Left lung (tissue), 4 donors: ENCODE measurements at regions not wholly inside any gene's neighbourhood (a gene's known extent, or its start where the extent isn't known, plus 50 kb on each side); places are given as distances from the start of the nearest gene placed in this dataset.
A peak's percentile ranks its signal among the peaks of the same experiment; 100 is the strongest.

Source experiments
- ATAC-seq: fragments of 200-7000 bp; cut with Tn5 transposase; one replicate; pipeline ENCODE4 v1.9.1; 2020; ENCODE audit warnings: moderate library complexity
- DNase-seq, 4 donors: peaks; one replicate each; pipeline ENCODE4 v3.0.0-alpha.2; 2013 to 2020
- H3K27ac ChIP-seq, 2 donors: fragments of 200-600 bp; sonication (generic) in 1 of 2; one replicate each; pipeline versions ENCODE4 v1.5.0 to v1.8.0; 2020 to 2021
- H3K27me3 ChIP-seq, 2 donors: fragments of 200-600 bp; sonication (generic) in 1 of 2; one replicate each; pipeline versions ENCODE4 v1.5.0 to v1.8.0; 2020 to 2021
- H3K36me3 ChIP-seq, 2 donors: fragments of 200-600 bp; sonication (generic) in 1 of 2; one replicate each; pipeline versions ENCODE4 v1.5.0 to v1.8.0; 2020 to 2021
- H3K4me1 ChIP-seq, 2 donors: fragments of 200-600 bp; one replicate each; pipeline ENCODE4 v1.8.0; 2021
- H3K4me3 ChIP-seq, 2 donors: fragments of 200-600 bp; sonication (generic) in 1 of 2; one replicate each; pipeline versions ENCODE4 v1.5.0 to v1.8.0; 2020 to 2021; ENCODE audit warnings: mild to moderate bottlenecking in 1 of 2
- H3K9me3 ChIP-seq, 2 donors: fragments of 200-600 bp; sonication (generic) in 1 of 2; one replicate each; pipeline versions ENCODE4 v1.5.0 to v1.8.0; 2020 to 2021
- intact Hi-C, 2 donors: fragments of 100-400 bp; cut with DNase I; formaldehyde crosslinking; loops; one replicate each; pipeline versions ENCODE4 v1.11.2 to v1.14.2; 2022
- TF ChIP-seq, protein P1 (sequence below), 2 donors: fragments of 200-600 bp; sonication (generic) in 1 of 2; IDR thresholded peaks; one replicate each; pipeline versions ENCODE4 v1.5.0 to v1.8.0; 2021; ENCODE audit warnings: antibody characterized with exemption in 2 of 2
- donor health status: DM: no; HTN: yes; CAD: no.
- donor health status: DM: no; HTN: no; CAD: no.

DNA sequence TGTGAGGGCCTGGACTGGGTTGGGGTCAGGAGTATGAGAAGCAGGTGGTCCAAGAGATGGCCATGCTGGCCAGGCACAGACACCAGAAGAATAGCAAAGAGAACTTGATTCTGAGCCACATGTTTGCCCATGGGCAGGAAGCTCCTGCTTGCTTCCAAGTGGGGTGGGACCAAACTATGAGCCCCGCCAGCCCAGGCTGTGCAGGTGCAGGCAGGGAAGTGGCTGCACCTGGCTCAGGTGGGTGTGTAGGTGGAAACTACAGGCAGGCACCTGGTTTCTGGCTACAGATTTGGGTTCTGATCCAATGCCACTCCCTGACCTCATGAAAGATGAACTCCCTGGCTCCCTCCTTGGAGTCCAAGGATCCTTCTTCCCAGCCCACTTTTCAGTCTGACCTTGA is 207.9 kb upstream of the KLF3 start:
- ATAC-seq (peak; percentile 23), DNase-seq (peak in 1 of 4 donors; percentile 47)
- Histone ChIP-seq H3K36me3 (no peaks in the 10 kb centered on the region), H3K9me3 (no peaks in the 10 kb centered on the region), H3K4me1 (no peaks in the 10 kb centered on the region), H3K27ac (no peak overlapping the region), H3K27me3 (no peaks in the 10 kb centered on the region), H3K4me3 (no peak overlapping the region)
- TF ChIP-seq, protein P1, sequence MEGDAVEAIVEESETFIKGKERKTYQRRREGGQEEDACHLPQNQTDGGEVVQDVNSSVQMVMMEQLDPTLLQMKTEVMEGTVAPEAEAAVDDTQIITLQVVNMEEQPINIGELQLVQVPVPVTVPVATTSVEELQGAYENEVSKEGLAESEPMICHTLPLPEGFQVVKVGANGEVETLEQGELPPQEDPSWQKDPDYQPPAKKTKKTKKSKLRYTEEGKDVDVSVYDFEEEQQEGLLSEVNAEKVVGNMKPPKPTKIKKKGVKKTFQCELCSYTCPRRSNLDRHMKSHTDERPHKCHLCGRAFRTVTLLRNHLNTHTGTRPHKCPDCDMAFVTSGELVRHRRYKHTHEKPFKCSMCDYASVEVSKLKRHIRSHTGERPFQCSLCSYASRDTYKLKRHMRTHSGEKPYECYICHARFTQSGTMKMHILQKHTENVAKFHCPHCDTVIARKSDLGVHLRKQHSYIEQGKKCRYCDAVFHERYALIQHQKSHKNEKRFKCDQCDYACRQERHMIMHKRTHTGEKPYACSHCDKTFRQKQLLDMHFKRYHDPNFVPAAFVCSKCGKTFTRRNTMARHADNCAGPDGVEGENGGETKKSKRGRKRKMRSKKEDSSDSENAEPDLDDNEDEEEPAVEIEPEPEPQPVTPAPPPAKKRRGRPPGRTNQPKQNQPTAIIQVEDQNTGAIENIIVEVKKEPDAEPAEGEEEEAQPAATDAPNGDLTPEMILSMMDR (IDR thresholded peaks at IDR 0.05): no peak
- intact Hi-C loops: no loop called here

DNA sequence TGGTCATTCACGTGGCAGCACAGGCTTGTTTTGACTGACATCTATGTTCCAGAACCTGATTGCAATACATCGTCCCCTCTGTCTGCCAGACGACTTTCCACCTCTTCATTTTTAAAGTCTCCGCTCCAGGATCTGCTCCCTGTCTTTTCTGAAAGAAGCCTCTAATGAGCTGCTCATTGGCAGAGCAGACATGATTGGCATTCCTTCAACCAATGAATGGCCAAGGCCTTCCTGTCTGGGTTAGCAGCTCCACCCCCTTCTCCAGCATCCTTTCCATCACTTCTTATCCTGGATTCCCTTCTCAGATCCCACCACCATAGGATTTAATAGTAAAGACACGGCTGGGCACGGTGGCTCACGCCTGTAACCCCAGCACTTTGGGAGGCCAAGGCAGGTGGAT is 202.7 kb upstream of the KLF3 start:
- no peak overlapping the region for H3K4me3 ChIP-seq
- no peak for DNase-seq
- intact Hi-C loops: no loop called here
- H3K36me3 ChIP-seq: no peaks in the 10 kb centered on the region
- no peaks in the 10 kb centered on the region for H3K27me3 ChIP-seq
- ATAC-seq: no peak
- H3K9me3 ChIP-seq: no peaks in the 10 kb centered on the region
- TF ChIP-seq, protein P1 (IDR thresholded peaks at IDR 0.05): no peak
- no peak overlapping the region for H3K27ac ChIP-seq
- no peaks in the 10 kb centered on the region for H3K4me1 ChIP-seq

DNA sequence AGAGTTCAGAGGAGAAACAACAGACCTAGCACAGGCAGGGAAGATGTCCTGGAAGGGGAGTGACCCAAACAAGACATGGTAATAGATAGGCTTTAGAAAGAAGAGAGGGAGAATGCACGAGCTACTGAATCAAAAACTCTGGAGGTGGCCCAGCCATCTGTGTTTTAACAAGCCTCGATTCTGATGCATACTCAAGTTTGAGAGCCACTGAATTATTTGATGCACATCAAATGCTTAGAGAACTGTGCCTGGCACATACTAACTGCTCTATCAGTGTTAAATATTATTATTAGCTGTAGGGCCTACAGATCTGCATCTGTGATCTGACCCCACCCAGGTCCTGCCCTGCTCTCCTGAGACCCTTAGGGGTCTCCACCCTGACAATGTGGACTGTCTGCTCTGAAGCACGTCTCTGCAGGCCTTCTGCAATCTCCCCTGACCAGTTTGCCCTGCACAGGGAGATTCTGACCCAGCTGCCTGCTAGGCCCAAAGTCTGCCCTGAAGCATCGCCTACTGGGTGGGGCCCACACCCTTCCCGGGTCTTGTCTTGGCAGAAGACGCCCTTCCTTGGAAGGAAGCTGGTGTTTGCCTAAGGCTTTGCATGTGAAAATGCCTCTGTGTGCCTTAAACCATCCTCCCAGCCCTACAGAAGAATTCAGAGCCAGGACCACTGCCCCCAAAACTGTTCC is 201.5 kb upstream of the KLF3 start:
- Histone ChIP-seq H3K9me3 (peaks cover 0 to 10% of the 10 kb centered on the region in 2 donors), H3K4me1 (no peaks in the 10 kb centered on the region), H3K27me3 (no peaks in the 10 kb centered on the region), H3K36me3 (no peaks in the 10 kb centered on the region), H3K4me3 (no peak overlapping the region), H3K27ac (no peak overlapping the region)
- intact Hi-C loops: no loop called here
- DNase-seq (peak in 1 of 4 donors; percentile 46), ATAC-seq (no peak)
- TF ChIP-seq, protein P1 (IDR thresholded peaks at IDR 0.05): no peak

DNA sequence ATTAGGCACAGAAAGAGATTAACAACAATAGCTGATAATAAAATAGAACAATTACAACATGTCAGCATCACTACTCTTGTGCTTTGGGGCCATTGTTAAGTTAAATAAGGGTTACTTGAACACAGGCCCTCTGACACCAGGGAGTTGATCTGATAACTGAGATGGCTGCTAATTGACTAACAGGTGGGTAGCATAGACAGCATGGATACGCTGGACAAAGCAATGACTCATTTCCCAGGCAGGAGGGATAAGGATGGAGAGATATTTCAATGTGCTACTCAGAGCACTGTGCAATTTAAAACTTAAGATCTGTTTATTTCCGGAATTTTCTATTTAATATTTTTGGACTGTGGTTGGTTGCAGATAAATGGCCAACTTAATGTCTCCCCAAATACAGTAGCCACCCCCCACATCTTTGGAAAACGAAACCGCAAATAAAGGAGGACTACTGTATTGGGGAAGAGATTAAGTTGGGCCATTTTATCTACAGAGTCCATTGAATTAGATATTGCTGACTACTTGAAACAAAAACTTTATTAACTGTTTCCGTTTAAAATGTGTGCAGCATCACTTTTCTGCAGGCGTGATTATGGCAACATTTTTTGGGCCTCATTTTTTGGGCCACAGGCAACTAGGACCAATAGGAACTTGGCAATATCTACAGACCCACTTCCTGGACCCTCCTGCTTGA is 200.6 kb upstream of the KLF3 start:
- no peaks in the 10 kb centered on the region for H3K36me3 ChIP-seq
- TF ChIP-seq, protein P1 (IDR thresholded peaks at IDR 0.05): no peak
- no peaks in the 10 kb centered on the region for H3K27me3 ChIP-seq
- H3K4me3 ChIP-seq: no peak overlapping the region
- peaks cover 0 to 11% of the 10 kb centered on the region in 2 donors for H3K9me3 ChIP-seq
- H3K4me1 ChIP-seq: no peaks in the 10 kb centered on the region
- DNase-seq (no peak), ATAC-seq (no peak)
- H3K27ac ChIP-seq: no peak overlapping the region
- intact Hi-C loops: no loop called here

DNA sequence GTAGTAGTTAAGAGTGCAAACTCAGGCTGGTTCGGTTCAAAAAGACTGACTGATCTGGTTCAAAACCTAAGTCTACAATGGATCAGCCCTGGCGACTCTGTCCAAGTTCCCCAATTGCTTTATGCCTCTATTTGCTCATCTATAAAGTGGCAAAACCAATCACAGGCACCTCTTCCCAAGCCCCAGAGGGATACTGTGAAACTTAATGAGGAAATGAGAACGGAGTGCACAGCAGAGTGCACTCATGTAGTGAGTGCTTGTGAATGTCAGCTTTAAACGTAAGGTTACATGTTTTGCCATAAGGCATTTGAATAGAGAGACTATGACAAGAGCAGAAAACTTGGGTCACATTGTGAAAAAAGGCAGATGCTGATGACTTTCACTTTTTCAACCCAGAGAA is 199.7 kb upstream of the KLF3 start:
- Histone ChIP-seq H3K4me3 (no peak overlapping the region), H3K27ac (no peak overlapping the region), H3K27me3 (no peaks in the 10 kb centered on the region), H3K9me3 (peaks cover 0 to 11% of the 10 kb centered on the region in 2 donors), H3K36me3 (no peaks in the 10 kb centered on the region), H3K4me1 (no peaks in the 10 kb centered on the region)
- ATAC-seq (no peak), DNase-seq (no peak)
- TF ChIP-seq, protein P1 (IDR thresholded peaks at IDR 0.05): no peak
- intact Hi-C loops: no loop called here
